Keratinocyte (primary cell): ENCODE measurements at regions not wholly inside any gene's neighbourhood (a gene's known extent, or its start where the extent isn't known, plus 50 kb on each side); places are given as distances from the start of the nearest gene placed in this dataset.

ENCODE experiments used
- DNase-seq: peaks from one replicate; pipeline ENCODE4 v3.0.0-alpha.2; 2011; ENCODE audit warnings: low read depth, missing footprints, low spot score
- FAIRE-seq: peaks from 2 replicates; lab custom pipeline; 2011; peaks lifted over from hg19 to GRCh38; lab: Jason Lieb, UNC
- H2AFZ ChIP-seq: 2 replicates; pipeline ENCODE4 v1.6.0; 2012; ENCODE audit warnings: low read length, control low read depth, inconsistent platforms; ENCODE audit not compliant: control insufficient read depth
- H3K27ac ChIP-seq: 2 replicates; pipeline ENCODE4 v1.5.1; 2011; ENCODE audit warnings: low read length; ENCODE audit not compliant: control insufficient read depth, insufficient read depth
- H3K27me3 ChIP-seq: 3 replicates; pipeline ENCODE4 v1.6.0; 2011; ENCODE audit warnings: low read length; ENCODE audit not compliant: control insufficient read depth, insufficient read depth; ENCODE audit errors: extremely low read depth
- H3K36me3 ChIP-seq, 2 experiments: 2 replicates in 1 of 2; 3 replicates in 1 of 2; pipeline ENCODE4 v1.5.1; 2011; ENCODE audit warnings: low read length in 2 of 2, mild to moderate bottlenecking in 1 of 2; ENCODE audit not compliant: control insufficient read depth in 2 of 2, insufficient read depth in 2 of 2; ENCODE audit errors: extremely low read depth in 1 of 2
- H3K4me1 ChIP-seq: 3 replicates; pipeline ENCODE4 v1.5.1; 2011; ENCODE audit warnings: low read length; ENCODE audit not compliant: control insufficient read depth, insufficient read depth; ENCODE audit errors: extremely low read depth
- H3K4me2 ChIP-seq: 3 replicates; pipeline ENCODE4 v1.6.0; 2011; ENCODE audit warnings: low read depth, low read length; ENCODE audit not compliant: control insufficient read depth, insufficient read depth; ENCODE audit errors: extremely low read depth
- H3K4me3 ChIP-seq, 3 experiments: fragments of 200-600 bp in 1 of 3; sonication (generic) in 1 of 3; 2 replicates in 2 of 3; 3 replicates in 1 of 3; pipeline ENCODE4 v1.5.1; 2011 to 2016; ENCODE audit warnings: low read length in 3 of 3, mild to moderate bottlenecking in 3 of 3, control low read depth in 2 of 3, inconsistent platforms in 1 of 3, low read depth in 1 of 3, mixed read lengths in 1 of 3, mixed run types in 1 of 3, moderate library complexity in 1 of 3; ENCODE audit not compliant: control insufficient read depth in 2 of 3, insufficient read depth in 2 of 3; ENCODE audit errors: extremely low read depth in 1 of 3
- H3K79me2 ChIP-seq: 2 replicates; pipeline ENCODE4 v1.6.0; 2012; ENCODE audit warnings: low read length; ENCODE audit not compliant: control insufficient read depth, insufficient read depth
- H3K9ac ChIP-seq: 3 replicates; pipeline ENCODE4 v1.6.0; 2011; ENCODE audit warnings: low read length; ENCODE audit not compliant: control insufficient read depth, insufficient read depth; ENCODE audit errors: extremely low read depth
- H3K9me1 ChIP-seq: 3 replicates; pipeline ENCODE4 v1.6.0; 2011; ENCODE audit warnings: low read length; ENCODE audit not compliant: control insufficient read depth, insufficient read depth; ENCODE audit errors: extremely low read depth
- H3K9me3 ChIP-seq: 2 replicates; pipeline ENCODE4 v1.5.1; 2012; ENCODE audit warnings: low read depth, low read length; ENCODE audit not compliant: control insufficient read depth
- H4K20me1 ChIP-seq: 3 replicates; pipeline ENCODE4 v1.6.0; 2011; ENCODE audit warnings: low read length; ENCODE audit not compliant: control insufficient read depth, insufficient read depth; ENCODE audit errors: extremely low read depth
- EZH2 ChIP-seq: IDR thresholded peaks from one replicate; pipeline ENCODE4 v1.6.1; 2012; ENCODE audit warnings: inconsistent platforms, mild to moderate bottlenecking, low read length, moderate library complexity
- dilution Hi-C: fragments of 300-500 bp; cut with MboI; formaldehyde crosslinking; loops from one replicate; pipeline ENCODE4 v1.7.0; 2020; ENCODE audit warnings: low sequenced_read_pairs; ENCODE audit not compliant: extremely low pct_ligation_motif_present
- TF ChIP-seq, protein P1 (sequence below), 3 experiments: IDR thresholded peaks in 1 of 3; conservative IDR thresholded peaks in 1 of 3; optimal IDR thresholded peaks in 1 of 3; 2 replicates in 2 of 3; 3 replicates in 1 of 3; pipeline versions ENCODE3 to v1.5.1; 2011; ENCODE audit warnings: low read length in 3 of 3, mild to moderate bottlenecking in 3 of 3, moderate library complexity in 2 of 3, control low read depth in 1 of 3, inconsistent platforms in 1 of 3; ENCODE audit not compliant: insufficient read depth in 2 of 3; ENCODE audit errors: extremely low read depth in 1 of 3

DNA sequence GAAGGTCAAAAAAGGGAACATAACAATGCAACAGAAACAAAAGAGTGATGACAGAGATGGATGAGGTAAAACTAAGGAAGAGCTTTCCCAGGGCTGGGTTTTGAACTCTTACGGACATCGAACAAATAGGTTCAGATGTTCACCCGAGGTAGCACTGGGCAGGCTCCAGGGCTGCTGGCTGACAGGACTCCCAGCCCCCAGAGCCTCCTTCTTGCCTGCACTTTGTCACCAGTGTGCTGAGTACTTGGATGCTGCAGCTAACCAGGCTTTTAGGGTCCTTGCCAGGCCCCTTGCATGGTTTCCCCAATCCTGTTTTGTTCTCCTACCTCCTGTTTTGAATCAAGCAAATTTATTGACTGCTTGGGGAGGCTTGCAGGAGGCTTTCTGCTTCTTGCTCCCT lies 322.9 kb downstream of the DYSF start:
- Histone ChIP-seq H3K27ac (no peak overlapping the region), H3K79me2 (no peaks in the 10 kb centered on the region), H3K4me3 (no peak overlapping the region), H2AFZ (no peak overlapping the region), H3K4me2 (no peak overlapping the region), H3K9ac (no peak overlapping the region), H3K4me1 (no peaks in the 10 kb centered on the region), H3K9me1 (no peaks in the 10 kb centered on the region), H3K9me3 (no peaks in the 10 kb centered on the region), H4K20me1 (no peaks in the 10 kb centered on the region), H3K27me3 (peaks cover 11% of the 10 kb centered on the region), H3K36me3 (no peaks in the 10 kb centered on the region)
- dilution Hi-C loops: no loop called here
- no peak for FAIRE-seq
- TF ChIP-seq, protein P1, sequence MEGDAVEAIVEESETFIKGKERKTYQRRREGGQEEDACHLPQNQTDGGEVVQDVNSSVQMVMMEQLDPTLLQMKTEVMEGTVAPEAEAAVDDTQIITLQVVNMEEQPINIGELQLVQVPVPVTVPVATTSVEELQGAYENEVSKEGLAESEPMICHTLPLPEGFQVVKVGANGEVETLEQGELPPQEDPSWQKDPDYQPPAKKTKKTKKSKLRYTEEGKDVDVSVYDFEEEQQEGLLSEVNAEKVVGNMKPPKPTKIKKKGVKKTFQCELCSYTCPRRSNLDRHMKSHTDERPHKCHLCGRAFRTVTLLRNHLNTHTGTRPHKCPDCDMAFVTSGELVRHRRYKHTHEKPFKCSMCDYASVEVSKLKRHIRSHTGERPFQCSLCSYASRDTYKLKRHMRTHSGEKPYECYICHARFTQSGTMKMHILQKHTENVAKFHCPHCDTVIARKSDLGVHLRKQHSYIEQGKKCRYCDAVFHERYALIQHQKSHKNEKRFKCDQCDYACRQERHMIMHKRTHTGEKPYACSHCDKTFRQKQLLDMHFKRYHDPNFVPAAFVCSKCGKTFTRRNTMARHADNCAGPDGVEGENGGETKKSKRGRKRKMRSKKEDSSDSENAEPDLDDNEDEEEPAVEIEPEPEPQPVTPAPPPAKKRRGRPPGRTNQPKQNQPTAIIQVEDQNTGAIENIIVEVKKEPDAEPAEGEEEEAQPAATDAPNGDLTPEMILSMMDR (optimal IDR thresholded peaks at IDR 0.05 in 1 of 3, IDR thresholded peaks at IDR 0.05 in 1 of 3, conservative IDR thresholded peaks at IDR 0.05 in 1 of 3; ENCODE audit: extremely low read depth in 1 of 3, insufficient read depth in 2 of 3, low read length in 3 of 3): no peak
- no peak for TF ChIP-seq EZH2
- DNase-seq: no peak

GRCh38 chr2:71773218-71773617 lies 319.9 kb downstream of the DYSF start:
- Histone ChIP-seq H3K4me3 (no peak overlapping the region), H3K9ac (no peak overlapping the region), H3K36me3 (no peaks in the 10 kb centered on the region), H3K27ac (no peak overlapping the region), H2AFZ (no peak overlapping the region), H3K27me3 (no peaks in the 10 kb centered on the region), H3K79me2 (no peaks in the 10 kb centered on the region), H4K20me1 (no peaks in the 10 kb centered on the region), H3K9me3 (no peaks in the 10 kb centered on the region), H3K9me1 (no peaks in the 10 kb centered on the region), H3K4me1 (no peaks in the 10 kb centered on the region), H3K4me2 (no peak overlapping the region)
- DNase-seq: no peak
- TF ChIP-seq, protein P1 (optimal IDR thresholded peaks at IDR 0.05 in 1 of 3, IDR thresholded peaks at IDR 0.05 in 1 of 3, conservative IDR thresholded peaks at IDR 0.05 in 1 of 3; ENCODE audit: extremely low read depth in 1 of 3, insufficient read depth in 2 of 3, low read length in 3 of 3): no peak
- no peak for TF ChIP-seq EZH2
- dilution Hi-C loops: no loop called here
- no peak for FAIRE-seq
